ENCODE measurements at regions not wholly inside any gene's neighbourhood (a gene's known extent, or its start where the extent isn't known, plus 50 kb on each side); places are given as distances from the start of the nearest gene placed in this dataset.

- TF ChIP-seq RBBP5 (conservative IDR thresholded peaks at IDR 0.05), result no peak
Observed at GRCh38 chr6:43924222-43924702, 154.3 kb downstream of the VEGFA start (continued).

GRCh38 chr6:43923376-43924221 is 153.6 kb downstream of the VEGFA start:
- intact Hi-C loops (cut with micrococcal nuclease; ENCODE audit: unreplicated experiment) (no loop called here), in situ Hi-C loops (cut with MboI) (no loop called here)
- Histone ChIP-seq H3K9me3 (replicated peaks; ENCODE audit: control insufficient read depth, insufficient read depth, low read length) (no peaks in the 10 kb centered on the region), H2AFZ (ENCODE audit: control insufficient read depth, low read depth, low read length) (no peak overlapping the region), H3K79me2 (ENCODE audit: control insufficient read depth, insufficient read depth, low read length) (no peaks in the 10 kb centered on the region), H3K36me3 (ENCODE audit: control insufficient read depth in 2 of 2, insufficient read depth in 2 of 2, low read length in 1 of 2) (no peaks in the 10 kb centered on the region), H3K9ac (ENCODE audit: control insufficient read depth, insufficient read depth, low read length) (no peak overlapping the region), H4K20me1 (ENCODE audit: control insufficient read depth, insufficient read depth) (no peaks in the 10 kb centered on the region), H3K27ac (ENCODE audit: control insufficient read depth, insufficient read depth) (no peak overlapping the region), H3K4me2 (ENCODE audit: control insufficient read depth, insufficient read depth) (no peak overlapping the region), H3K4me3 (no peak overlapping the region), H3K4me1 (ENCODE audit: control insufficient read depth, insufficient read depth, low read length) (peaks cover 7% of the 10 kb centered on the region; the same call in 1 of the 2 replicates), H3K27me3 (replicated peaks in 1 of 2; ENCODE audit: control insufficient read depth in 2 of 2, insufficient read depth in 2 of 2, low read length in 1 of 2) (no peaks in the 10 kb centered on the region)
- no peak; the same call in 1 of the 3 replicates for ATAC-seq
- ChIA-PET SMC1A (ENCODE audit: uncharacterized antibody, unreplicated experiment) (interaction anchor here (0.7 to 1.9 kb wide), 7 partner anchors 9 to 77 kb away, joined by 3 to 6 read pairs (median 3); no protein-coding TSS in a partner anchor), RAD21 (ENCODE audit: unreplicated experiment) (interaction anchor here (1.0 kb wide), 1 partner anchor 77 kb away, joined by 3 read pairs; no protein-coding TSS in a partner anchor), POLR2A (interaction anchor here (1.0 to 1.1 kb wide), 2 partner anchors 13 to 30 kb away, joined by 3 to 4 read pairs; no protein-coding TSS in a partner anchor), CTCF (interaction anchor here (0.7 to 1.8 kb wide), 3 partner anchors 22 to 151 kb away, joined by 3 to 4 read pairs (median 3); no protein-coding TSS in a partner anchor)
- no peak for DNase-seq (ENCODE audit: low read depth, low spot score)
- no TSS peak for BruUV-seq (replicated peaks)
- FAIRE-seq, result no peak
- WGBS (ENCODE audit: insufficient coverage, insufficient replicate concordance, low lambda C conversion rate, missing lambda C conversion rate), result 56% methylated on average over 15 of the region's 15 CpGs
- no peak for TF ChIP-seq SKIL (IDR thresholded peaks at IDR 0.05; ENCODE audit: low read depth, poor library complexity, severe bottlenecking)
- no peak for TF ChIP-seq CHD2 (IDR thresholded peaks at IDR 0.05; ENCODE audit: borderline replicate concordance, low read depth, low read length)
- TF ChIP-seq ZNF207 (IDR thresholded peaks at IDR 0.05; ENCODE audit: borderline replicate concordance), result no peak
- no peak for TF ChIP-seq MTA2 (IDR thresholded peaks at IDR 0.05; ENCODE audit: low read depth)
- no peak for TF ChIP-seq CEBPB (IDR thresholded peaks at IDR 0.05; ENCODE audit: borderline replicate concordance in 1 of 2, low read depth in 2 of 2, low read length in 2 of 2)
- no peak for TF ChIP-seq ATF2 (IDR thresholded peaks at IDR 0.05; ENCODE audit: low read length)
- TF ChIP-seq RCOR1 (conservative IDR thresholded peaks at IDR 0.05; ENCODE audit: low read depth, low read length), result no peak
- TF ChIP-seq E2F4 (IDR thresholded peaks at IDR 0.05; ENCODE audit: low read depth, low read length), result no peak
- TF ChIP-seq ZBTB4 (CRISPR knock-in tag; IDR thresholded peaks at IDR 0.05), result no peak
- TF ChIP-seq MAX (IDR thresholded peaks at IDR 0.05; ENCODE audit: low read depth, low read length), result no peak
- no peak for TF ChIP-seq RAD51 (IDR thresholded peaks at IDR 0.05)
